GM23338 (cell line): ENCODE measurements at regions not wholly inside any gene's neighbourhood (a gene's known extent, or its start where the extent isn't known, plus 50 kb on each side); places are given as distances from the start of the nearest gene placed in this dataset.

Source experiments
- ATAC-seq: fragments of 200-7000 bp; cut with Tn5 transposase; 3 replicates; pipeline ENCODE4 v1.9.1; 2020
- DNase-seq: peaks from one replicate; pipeline ENCODE4 v3.0.0-alpha.2; 2015; ENCODE audit warnings: low spot score
- H2AFZ ChIP-seq: fragments of 200-600 bp; sonication (generic); 2 replicates; pipeline ENCODE4 v1.8.0; 2016; ENCODE audit warnings: antibody characterized with exemption, mild to moderate bottlenecking, moderate library complexity
- H3F3A ChIP-seq: fragments of 200-600 bp; sonication (generic); replicated peaks from 2 replicates; pipeline ENCODE4 v1.8.0; 2017; ENCODE audit warnings: antibody characterized with exemption, mixed run types, low read depth
- H3K27ac ChIP-seq: fragments of 200-600 bp; sonication (generic); 2 replicates; pipeline ENCODE4 v1.6.1; 2016; ENCODE audit warnings: low read depth
- H3K27me3 ChIP-seq: fragments of 200-600 bp; sonication (generic); 2 replicates; pipeline ENCODE4 v1.8.0; 2016; ENCODE audit warnings: mild to moderate bottlenecking, mixed run types, moderate library complexity; ENCODE audit not compliant: insufficient read depth
- H3K36me3 ChIP-seq: fragments of 200-600 bp; sonication (generic); 2 replicates; pipeline ENCODE4 v1.8.0; 2016; ENCODE audit warnings: mild to moderate bottlenecking; ENCODE audit not compliant: insufficient read depth
- H3K4me1 ChIP-seq: fragments of 200-600 bp; sonication (generic); 2 replicates; pipeline ENCODE4 v1.8.0; 2016; ENCODE audit warnings: mild to moderate bottlenecking, moderate library complexity; ENCODE audit not compliant: insufficient read depth
- H3K4me2 ChIP-seq: fragments of 200-600 bp; sonication (generic); 2 replicates; pipeline ENCODE4 v1.7.1; 2017; ENCODE audit warnings: mixed run types
- H3K4me3 ChIP-seq: fragments of 200-600 bp; sonication (generic); 2 replicates; pipeline ENCODE4 v1.6.1; 2016; ENCODE audit warnings: mixed run types
- H3K79me2 ChIP-seq: fragments of 200-600 bp; sonication (generic); replicated peaks from 2 replicates; pipeline ENCODE4 v1.8.0; 2017; ENCODE audit warnings: mild to moderate bottlenecking; ENCODE audit not compliant: insufficient read depth
- H3K9me2 ChIP-seq: fragments of 200-600 bp; sonication (generic); 2 replicates; pipeline ENCODE4 v1.8.0; 2017; ENCODE audit not compliant: insufficient read depth
- H4K20me1 ChIP-seq: fragments of 200-600 bp; sonication (generic); replicated peaks from 2 replicates; pipeline ENCODE4 v1.8.0; 2017; ENCODE audit warnings: mild to moderate bottlenecking; ENCODE audit not compliant: insufficient read depth
- H3K27ac Mint-ChIP-seq: 2 replicates; pipeline ENCODE4 v1.8.0; 2020; ENCODE audit warnings: inconsistent platforms, mild to moderate bottlenecking, moderate library complexity, mixed read lengths
- H3K27me3 Mint-ChIP-seq: 3 replicates; pipeline ENCODE4 v1.8.0; 2022; ENCODE audit warnings: low read depth, mild to moderate bottlenecking, moderate library complexity, mixed read lengths, inconsistent platforms; ENCODE audit not compliant: insufficient read depth, poor library complexity
- H3K36me3 Mint-ChIP-seq: 3 replicates; pipeline ENCODE4 v1.8.0; 2021; ENCODE audit warnings: low read depth, mild to moderate bottlenecking, inconsistent platforms, moderate library complexity, mixed read lengths
- H3K4me1 Mint-ChIP-seq: 3 replicates; pipeline ENCODE4 v1.8.0; 2020; ENCODE audit warnings: mild to moderate bottlenecking, inconsistent platforms, mixed read lengths
- H3K4me3 Mint-ChIP-seq: 3 replicates; pipeline ENCODE4 v1.8.0; 2021; ENCODE audit warnings: moderate library complexity, mild to moderate bottlenecking, inconsistent platforms, mixed read lengths
- H3K9me3 Mint-ChIP-seq: 3 replicates; pipeline ENCODE4 v1.8.0; 2020; ENCODE audit warnings: moderate library complexity, mild to moderate bottlenecking, inconsistent platforms, mixed read lengths
- CREB1 ChIP-seq: fragments of 250-450 bp; sonication (Bioruptor Pico); IDR thresholded peaks from 2 replicates; pipeline ENCODE4 v1.5.0; 2020; ENCODE audit warnings: low read depth, mild to moderate bottlenecking, moderate library complexity
- CTCF ChIP-seq, 2 experiments: fragments of 200-600 bp in 1 of 2; sonication (generic) in 1 of 2; conservative IDR thresholded peaks; 2 replicates each; pipeline versions ENCODE4 v1.5.1 to v1.6.1; 2016 to 2017; ENCODE audit warnings: antibody characterized with exemption in 2 of 2, low read depth in 2 of 2, mild to moderate bottlenecking in 2 of 2, moderate library complexity in 1 of 2
- ETS1 ChIP-seq: IDR thresholded peaks from 2 replicates; pipeline ENCODE4 v1.6.1; 2016; ENCODE audit warnings: antibody characterized with exemption
- EZH2 ChIP-seq: fragments of 200-600 bp; sonication (generic); IDR thresholded peaks from one replicate; pipeline ENCODE4 v1.8.0; 2017; ENCODE audit warnings: antibody characterized with exemption, mild to moderate bottlenecking, low read depth; ENCODE audit not compliant: unreplicated experiment
- JUNB ChIP-seq: IDR thresholded peaks from one replicate; pipeline ENCODE4 v1.6.1; 2016; ENCODE audit warnings: antibody characterized with exemption; ENCODE audit not compliant: unreplicated experiment
- NANOG ChIP-seq: IDR thresholded peaks from 2 replicates; pipeline ENCODE4 v1.6.1; 2016; ENCODE audit warnings: antibody characterized with exemption, borderline replicate concordance
- ZNF462 ChIP-seq: fragments of 250-450 bp; sonication (Bioruptor Pico); IDR thresholded peaks from 2 replicates; pipeline ENCODE4 v1.5.0; 2020; ENCODE audit warnings: mild to moderate bottlenecking, moderate library complexity

GRCh38 chr4:161247831-161248230, 916.0 kb downstream of the FSTL5 start:
- H3K4me1 ChIP-seq, result no peaks in the 10 kb centered on the region
- no peak overlapping the region for H3K4me2 ChIP-seq
- H3K79me2 ChIP-seq, result no peaks in the 10 kb centered on the region
- Mint-ChIP-seq H3K9me3 (peaks cover 49% of the 10 kb centered on the region), H3K36me3 (peaks cover 24% of the 10 kb centered on the region), H3K27me3 (no peaks in the 10 kb centered on the region), H3K4me1 (no peaks in the 10 kb centered on the region), H3K27ac (no peak overlapping the region), H3K4me3 (no peak overlapping the region)
- H3K9me2 ChIP-seq, result peaks cover 4% of the 10 kb centered on the region; the same call in 1 of the 2 replicates
- no peak overlapping the region for H3K4me3 ChIP-seq
- no peak overlapping the region for H3K27ac ChIP-seq
- no peak overlapping the region for H2AFZ ChIP-seq
- no peak for ATAC-seq
- H3F3A ChIP-seq, result no peaks in the 10 kb centered on the region
- H3K27me3 ChIP-seq, result no peaks in the 10 kb centered on the region
- no peak for TF ChIP-seq CREB1 (CRISPR knock-in tag)
- no peak for DNase-seq
- no peaks in the 10 kb centered on the region for H4K20me1 ChIP-seq
- H3K36me3 ChIP-seq, result no peaks in the 10 kb centered on the region

- Histone ChIP-seq H3K79me2 (no peaks in the 10 kb centered on the region), H3K36me3 (no peaks in the 10 kb centered on the region), H4K20me1 (no peaks in the 10 kb centered on the region), H3K4me2 (no peak overlapping the region), H3K4me1 (no peaks in the 10 kb centered on the region), H3K4me3 (no peak overlapping the region), H3F3A (no peaks in the 10 kb centered on the region), H3K27ac (no peak overlapping the region), H3K27me3 (no peaks in the 10 kb centered on the region), H3K9me2 (no peaks in the 10 kb centered on the region), H2AFZ (no peak overlapping the region)
- H3K4me1 Mint-ChIP-seq, result no peaks in the 10 kb centered on the region
- no peaks in the 10 kb centered on the region for H3K9me3 Mint-ChIP-seq
- ATAC-seq (no peak), DNase-seq (no peak)
- no peak overlapping the region for H3K27ac Mint-ChIP-seq
- no peak overlapping the region for H3K4me3 Mint-ChIP-seq
- no peaks in the 10 kb centered on the region for H3K27me3 Mint-ChIP-seq
- TF ChIP-seq EZH2 (no peak), NANOG (no peak), ETS1 (no peak), CTCF (conservative IDR thresholded peaks at IDR 0.05; ENCODE audit: low read depth in 2 of 2) (no peak), ZNF462 (no peak), JUNB (no peak)
- H3K36me3 Mint-ChIP-seq, result no peaks in the 10 kb centered on the region
Observed at GRCh38 chr4:161238033-161238432, 925.8 kb downstream of the FSTL5 start.
